Parathyroid adenoma (tissue), 2 donors: ENCODE measurements at regions not wholly inside any gene's neighbourhood (a gene's known extent, or its start where the extent isn't known, plus 50 kb on each side); places are given as distances from the start of the nearest gene placed in this dataset.
A peak's percentile ranks its signal among the peaks of the same experiment; 100 is the strongest.

ENCODE experiments used
- H2AFZ ChIP-seq: fragments of 300-600 bp; sonication (generic); one replicate; pipeline ENCODE4 v1.7.0; 2017; ENCODE audit warnings: antibody characterized with exemption, mild to moderate bottlenecking
- H3K27ac ChIP-seq: fragments of 300-600 bp; sonication (generic); one replicate; pipeline ENCODE4 v1.7.0; 2017
- H3K27me3 ChIP-seq: fragments of 300-600 bp; sonication (generic); one replicate; pipeline ENCODE4 v1.7.0; 2017; ENCODE audit warnings: low read length; ENCODE audit not compliant: control insufficient read depth, insufficient read depth
- H3K36me3 ChIP-seq: fragments of 300-600 bp; sonication (generic); one replicate; pipeline ENCODE4 v1.7.0; 2017; ENCODE audit warnings: low read length; ENCODE audit not compliant: control insufficient read depth, insufficient read depth
- H3K4me1 ChIP-seq: fragments of 300-600 bp; sonication (generic); one replicate; pipeline ENCODE4 v1.7.0; 2017; ENCODE audit warnings: control low read depth
- H3K4me2 ChIP-seq: fragments of 300-600 bp; sonication (generic); one replicate; pipeline ENCODE4 v1.7.0; 2017; ENCODE audit warnings: low read length
- H3K4me3 ChIP-seq: fragments of 300-600 bp; sonication (generic); one replicate; pipeline ENCODE4 v1.7.0; 2017; ENCODE audit warnings: low read depth, low read length
- H3K79me2 ChIP-seq: fragments of 300-600 bp; sonication (generic); one replicate; pipeline ENCODE4 v1.7.0; 2017; ENCODE audit warnings: control low read depth
- H3K9ac ChIP-seq: fragments of 300-600 bp; sonication (generic); one replicate; pipeline ENCODE4 v1.7.0; 2017; ENCODE audit warnings: mild to moderate bottlenecking
- H3K9me3 ChIP-seq: fragments of 300-600 bp; sonication (generic); one replicate; pipeline ENCODE4 v1.7.0; 2017; ENCODE audit warnings: low read length; ENCODE audit not compliant: control insufficient read depth
- CTCF ChIP-seq: fragments of 300-600 bp; sonication (generic); IDR thresholded peaks from one replicate; pipeline ENCODE4 v1.7.0; 2017; ENCODE audit warnings: antibody characterized with exemption, mild to moderate bottlenecking
- donor health status: primary hyperparathyroidism.

- no peak for TF ChIP-seq CTCF
- no peaks in the 10 kb centered on the region for H3K79me2 ChIP-seq
- no peaks in the 10 kb centered on the region for H3K4me1 ChIP-seq
- no peak overlapping the region for H3K4me2 ChIP-seq
- H3K9ac ChIP-seq: no peak overlapping the region
- H3K27me3 ChIP-seq: no peaks in the 10 kb centered on the region
- H3K4me3 ChIP-seq: no peak overlapping the region
- H3K27ac ChIP-seq: no peak overlapping the region
- H3K36me3 ChIP-seq: no peaks in the 10 kb centered on the region
- H3K9me3 ChIP-seq: no peaks in the 10 kb centered on the region
- no peak overlapping the region for H2AFZ ChIP-seq
These were observed 390.3 kb downstream of the FAM47A start for GRCh38 chrX:33741807-33742206.

- no peaks in the 10 kb centered on the region for H3K79me2 ChIP-seq
- no peaks in the 10 kb centered on the region for H3K27me3 ChIP-seq
- no peaks in the 10 kb centered on the region for H3K9me3 ChIP-seq
- no peak overlapping the region for H2AFZ ChIP-seq
- H3K9ac ChIP-seq: no peak overlapping the region
- no peak overlapping the region for H3K4me3 ChIP-seq
- TF ChIP-seq CTCF: no peak
- H3K27ac ChIP-seq: no peak overlapping the region
- H3K4me2 ChIP-seq: no peak overlapping the region
- H3K36me3 ChIP-seq: no peaks in the 10 kb centered on the region
- H3K4me1 ChIP-seq: no peaks in the 10 kb centered on the region
These were observed 396.9 kb downstream of the FAM47A start for GRCh38 chrX:33735182-33735581.

GRCh38 chrX:33726281-33727160 is 405.6 kb downstream of the FAM47A start:
- Histone ChIP-seq H3K9me3 (no peaks in the 10 kb centered on the region), H3K4me3 (peak overlapping the region; percentile 38), H3K27me3 (no peaks in the 10 kb centered on the region), H2AFZ (no peak overlapping the region), H3K27ac (no peak overlapping the region), H3K4me2 (peak overlapping the region; percentile 67), H3K79me2 (no peaks in the 10 kb centered on the region), H3K9ac (no peak overlapping the region), H3K36me3 (no peaks in the 10 kb centered on the region), H3K4me1 (no peaks in the 10 kb centered on the region)
- no peak for TF ChIP-seq CTCF

GRCh38 chrX:33725535-33726210 is 406.4 kb downstream of the FAM47A start:
- no peaks in the 10 kb centered on the region for H3K9me3 ChIP-seq
- no peak overlapping the region for H3K9ac ChIP-seq
- peak overlapping the region; percentile 67 for H3K4me2 ChIP-seq
- H3K27ac ChIP-seq: no peak overlapping the region
- no peaks in the 10 kb centered on the region for H3K36me3 ChIP-seq
- no peaks in the 10 kb centered on the region for H3K4me1 ChIP-seq
- H3K79me2 ChIP-seq: no peaks in the 10 kb centered on the region
- H3K4me3 ChIP-seq: peak overlapping the region; percentile 38
- TF ChIP-seq CTCF: no peak
- H2AFZ ChIP-seq: no peak overlapping the region
- no peaks in the 10 kb centered on the region for H3K27me3 ChIP-seq
